HL-60 (cell line): ENCODE measurements at regions not wholly inside any gene's neighbourhood (a gene's known extent, or its start where the extent isn't known, plus 50 kb on each side); places are given as distances from the start of the nearest gene placed in this dataset.

Experiments
- DNase-seq, 2 experiments: peaks; one replicate each; pipeline ENCODE4 v3.0.0-alpha.2; 2010 to 2020; ENCODE audit warnings: low read depth in 1 of 2, low spot score in 1 of 2
- H3K27ac ChIP-seq: fragments of 250-450 bp; sonication (Bioruptor Pico); replicated peaks from 2 replicates; pipeline ENCODE4 v1.5.1; 2020; ENCODE audit warnings: mild to moderate bottlenecking, moderate library complexity
- H3K27me3 ChIP-seq: fragments of 250-450 bp; sonication (Bioruptor Pico); 2 replicates; pipeline ENCODE4 v1.5.1; 2021; ENCODE audit warnings: mild to moderate bottlenecking, moderate library complexity; ENCODE audit not compliant: insufficient read depth, poor library complexity, severe bottlenecking
- H3K4me3 ChIP-seq: replicated peaks from 2 replicates; pipeline ENCODE4 v1.5.1; 2011; ENCODE audit warnings: mild to moderate bottlenecking, control low read depth, low read length; ENCODE audit not compliant: insufficient read depth
- CTCF ChIP-seq: IDR thresholded peaks from one replicate; pipeline ENCODE4 v1.5.1; 2011; ENCODE audit warnings: low read length, control low read depth, inconsistent platforms; ENCODE audit not compliant: insufficient read depth
- GABPA ChIP-seq: IDR thresholded peaks from 2 replicates; pipeline ENCODE4 v1.6.1; 2012; ENCODE audit warnings: low read depth
- POLR2AphosphoS5 ChIP-seq: IDR thresholded peaks from 2 replicates; pipeline ENCODE4 v1.6.1; 2012; ENCODE audit warnings: low read depth
- REST ChIP-seq: IDR thresholded peaks from 2 replicates; pipeline ENCODE4 v1.6.1; 2012; ENCODE audit warnings: low read depth; ENCODE audit not compliant: insufficient replicate concordance
- SPI1 ChIP-seq: IDR thresholded peaks from 2 replicates; pipeline ENCODE4 v1.6.1; 2012; ENCODE audit warnings: low read depth, mild to moderate bottlenecking, borderline replicate concordance

GRCh38 chr4:4772534-4772933 lies 86.9 kb upstream of the MSX1 start:
- no peak for TF ChIP-seq POLR2AphosphoS5
- TF ChIP-seq SPI1 = no peak
- TF ChIP-seq GABPA = no peak
- no peak for TF ChIP-seq REST
- TF ChIP-seq CTCF = no peak
- no peaks in the 10 kb centered on the region for H3K27me3 ChIP-seq

GRCh38 chr4:4771160-4771559 lies 88.3 kb upstream of the MSX1 start:
- Histone ChIP-seq H3K4me3 (no peak overlapping the region), H3K27me3 (no peaks in the 10 kb centered on the region), H3K27ac (no peak overlapping the region)
- DNase-seq = no peak
- TF ChIP-seq SPI1 (no peak), POLR2AphosphoS5 (no peak), CTCF (no peak), REST (no peak), GABPA (no peak)

More at GRCh38 chr4:4772534-4772933, 86.9 kb upstream of the MSX1 start:
- no peak overlapping the region for H3K27ac ChIP-seq
- no peak overlapping the region for H3K4me3 ChIP-seq
- no peak for DNase-seq

GRCh38 chr4:4770610-4771009 lies 88.9 kb upstream of the MSX1 start:
- H3K27me3 ChIP-seq = no peaks in the 10 kb centered on the region
- TF ChIP-seq REST (no peak), POLR2AphosphoS5 (no peak), GABPA (no peak), CTCF (no peak), SPI1 (no peak)
- H3K27ac ChIP-seq = no peak overlapping the region
- H3K4me3 ChIP-seq = no peak overlapping the region
- DNase-seq = no peak
